ENCODE measurements at regions not wholly inside any gene's neighbourhood (a gene's known extent, or its start where the extent isn't known, plus 50 kb on each side); places are given as distances from the start of the nearest gene placed in this dataset.

DNA sequence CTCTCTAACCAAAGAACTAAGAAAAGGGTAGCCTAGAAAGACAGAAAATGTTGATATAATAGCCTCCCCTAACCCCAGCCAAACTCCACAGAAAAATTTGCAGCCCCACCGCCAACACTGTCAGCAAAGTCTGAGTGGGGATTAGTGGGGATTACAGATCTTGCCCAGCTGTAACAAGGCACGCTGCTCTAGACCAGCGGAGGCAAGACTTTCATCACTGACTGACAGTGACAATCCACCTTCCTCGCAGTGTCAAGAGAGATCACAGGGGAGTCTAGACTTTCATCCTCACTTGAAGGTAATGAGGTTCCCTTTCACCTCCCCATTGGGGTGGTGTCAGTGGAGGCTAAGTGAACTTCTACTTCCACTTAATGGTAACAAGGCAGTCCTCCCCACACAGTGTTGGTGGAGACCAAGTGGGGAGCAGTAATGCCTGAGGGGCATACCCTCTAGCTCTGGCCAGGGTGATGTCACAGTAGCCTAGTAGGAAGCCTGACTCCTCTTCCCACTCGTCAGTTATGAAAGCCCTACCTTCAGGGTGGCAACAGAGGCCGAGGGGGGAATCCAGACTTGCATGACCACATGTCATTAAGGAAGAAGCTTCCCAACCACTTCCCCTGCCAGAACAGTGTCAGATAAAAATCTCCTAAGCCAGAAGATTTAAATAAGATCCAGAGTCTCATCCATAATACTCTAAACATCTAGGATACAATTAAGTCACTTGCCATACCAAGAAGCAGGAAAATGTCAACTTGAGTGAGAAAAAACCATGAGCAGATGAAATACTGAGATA is 91.7 kb upstream of the RASSF8 start:
- TF ChIP-seq CTCF (conservative IDR thresholded peaks at IDR 0.05; ENCODE audit: low read depth, low read length) (no peak), EZH2 (IDR thresholded peaks at IDR 0.05; ENCODE audit: low read length, unreplicated experiment) (no peak), EZH2phosphoT487 (IDR thresholded peaks at IDR 0.05; ENCODE audit: borderline replicate concordance, low read length) (no peak)
